ENCODE measurements at regions not wholly inside any gene's neighbourhood (a gene's known extent, or its start where the extent isn't known, plus 50 kb on each side); places are given as distances from the start of the nearest gene placed in this dataset.

DNA sequence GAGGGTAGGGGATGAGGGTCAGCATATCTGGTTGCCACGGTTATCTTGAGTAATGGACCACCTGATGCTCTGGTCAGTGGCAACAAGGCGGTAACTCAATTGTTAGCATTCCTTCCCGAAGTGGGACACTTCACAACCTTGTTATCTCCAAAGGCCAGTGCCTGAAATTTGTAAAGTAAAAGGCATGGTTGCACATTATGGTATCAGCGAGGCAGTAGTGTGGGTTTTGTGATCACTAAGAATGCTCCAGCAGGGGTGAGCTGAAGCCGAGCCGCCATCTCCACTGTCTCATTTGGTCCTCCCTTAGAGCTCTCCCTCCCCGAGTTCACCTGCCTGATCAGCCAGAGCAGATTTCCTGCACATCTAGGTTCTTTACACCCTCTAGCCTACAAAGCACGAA lies 50.5 kb upstream of the LGALSL start:
- TF ChIP-seq, protein P1, sequence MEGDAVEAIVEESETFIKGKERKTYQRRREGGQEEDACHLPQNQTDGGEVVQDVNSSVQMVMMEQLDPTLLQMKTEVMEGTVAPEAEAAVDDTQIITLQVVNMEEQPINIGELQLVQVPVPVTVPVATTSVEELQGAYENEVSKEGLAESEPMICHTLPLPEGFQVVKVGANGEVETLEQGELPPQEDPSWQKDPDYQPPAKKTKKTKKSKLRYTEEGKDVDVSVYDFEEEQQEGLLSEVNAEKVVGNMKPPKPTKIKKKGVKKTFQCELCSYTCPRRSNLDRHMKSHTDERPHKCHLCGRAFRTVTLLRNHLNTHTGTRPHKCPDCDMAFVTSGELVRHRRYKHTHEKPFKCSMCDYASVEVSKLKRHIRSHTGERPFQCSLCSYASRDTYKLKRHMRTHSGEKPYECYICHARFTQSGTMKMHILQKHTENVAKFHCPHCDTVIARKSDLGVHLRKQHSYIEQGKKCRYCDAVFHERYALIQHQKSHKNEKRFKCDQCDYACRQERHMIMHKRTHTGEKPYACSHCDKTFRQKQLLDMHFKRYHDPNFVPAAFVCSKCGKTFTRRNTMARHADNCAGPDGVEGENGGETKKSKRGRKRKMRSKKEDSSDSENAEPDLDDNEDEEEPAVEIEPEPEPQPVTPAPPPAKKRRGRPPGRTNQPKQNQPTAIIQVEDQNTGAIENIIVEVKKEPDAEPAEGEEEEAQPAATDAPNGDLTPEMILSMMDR (IDR thresholded peaks at IDR 0.05; ENCODE audit: poor library complexity, severe bottlenecking), result no peak
- no peak for TF ChIP-seq POLR2AphosphoS5 (IDR thresholded peaks at IDR 0.05)
- TF ChIP-seq EZH2 (IDR thresholded peaks at IDR 0.05; ENCODE audit: borderline replicate concordance, insufficient read depth, low read length, poor library complexity, severe bottlenecking), result no peak
